NOMO-1 treated with dmso at 0.1 percent for 144 hours (cell line): ENCODE measurements at regions not wholly inside any gene's neighbourhood (a gene's known extent, or its start where the extent isn't known, plus 50 kb on each side); places are given as distances from the start of the nearest gene placed in this dataset.
"Not testable (repeated sequence)": the region's sequence is repeated elsewhere in the genome, so short reads cannot be mapped to it uniquely, and the experiment has no call there.

ENCODE experiments used
- DNase-seq: peaks from one replicate; lab custom pipeline; 2025; ENCODE audit not compliant: unreplicated experiment; lab: John Stamatoyannopoulos, UW

DNA sequence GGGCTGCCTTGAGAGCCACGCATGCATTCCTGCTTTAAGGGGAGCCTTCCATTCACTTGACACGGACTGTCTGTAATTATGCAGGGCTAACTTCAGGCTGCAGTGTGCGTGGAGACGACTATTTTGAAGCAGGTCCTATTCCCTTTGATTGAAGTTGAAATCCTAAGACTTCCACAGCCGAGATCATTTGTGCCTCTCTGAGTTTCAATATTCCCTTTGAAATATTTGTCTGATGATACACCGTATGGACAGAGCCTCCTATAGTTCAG, 585.2 kb downstream of the TTLL7 start:
- DNase-seq, result not testable (repeated sequence)

DNA sequence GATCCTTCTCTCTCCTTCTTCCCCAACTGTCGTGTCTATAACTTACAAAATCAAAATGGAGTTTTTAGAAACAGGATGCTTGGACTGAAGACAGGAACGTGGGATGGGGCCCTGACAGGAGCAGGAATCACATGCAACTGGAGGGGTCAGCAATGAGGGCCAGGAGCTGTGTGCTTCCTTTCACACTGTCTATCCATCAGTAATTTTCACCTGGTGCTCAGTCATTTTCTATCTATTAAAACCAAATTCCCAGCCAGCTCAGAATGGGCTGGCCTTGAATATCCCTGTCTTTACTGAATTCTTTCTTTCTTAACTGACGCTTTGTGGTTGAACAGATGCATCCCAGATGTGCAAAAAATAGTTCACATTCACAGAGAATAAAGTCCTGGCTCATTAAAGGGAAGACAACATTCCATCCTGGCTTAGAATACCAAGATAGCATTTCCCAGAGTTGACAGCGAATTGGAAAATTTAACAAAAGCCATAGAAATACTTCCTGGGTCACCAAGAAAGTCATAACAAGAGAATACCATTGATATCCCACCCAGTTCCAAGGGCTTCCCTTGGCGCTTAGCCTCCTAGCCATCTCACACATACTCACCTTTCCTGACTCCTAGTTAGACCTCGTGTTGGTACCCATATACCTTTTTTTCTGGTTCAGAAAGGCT, 588.1 kb downstream of the TTLL7 start:
- not testable (repeated sequence) for DNase-seq

DNA sequence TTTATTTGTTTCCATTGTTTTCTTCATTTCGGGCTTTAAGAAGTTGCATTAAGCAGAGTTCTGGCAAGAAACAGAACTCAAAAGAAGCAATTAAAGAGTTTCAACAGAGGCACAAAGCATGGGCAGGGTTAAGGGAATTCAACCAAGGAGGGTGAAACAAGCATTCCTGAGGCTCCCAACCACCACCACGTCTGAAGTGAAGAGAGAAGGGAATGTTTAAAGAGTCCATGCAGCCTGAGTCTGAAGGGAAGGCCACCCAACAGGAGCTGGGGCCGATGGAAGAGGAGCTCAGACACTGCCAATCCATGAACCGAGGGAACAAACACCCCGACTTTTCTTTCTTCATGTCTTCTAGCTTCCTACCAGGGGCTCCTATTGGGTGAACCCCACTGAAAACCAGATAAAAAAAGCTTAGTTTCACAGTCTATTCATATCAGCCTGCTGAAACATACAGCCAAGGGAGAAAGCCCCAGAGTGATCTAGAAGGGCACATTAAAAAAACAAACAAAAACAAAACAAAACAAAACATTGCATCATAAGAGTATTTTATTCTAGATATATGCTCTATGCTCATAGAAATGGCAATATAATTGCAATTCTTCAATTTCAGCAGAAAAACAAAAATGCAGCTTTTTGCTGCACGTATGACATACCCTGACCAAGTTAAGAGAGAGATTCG, 592.1 kb downstream of the TTLL7 start:
- DNase-seq, result not testable (repeated sequence)

DNA sequence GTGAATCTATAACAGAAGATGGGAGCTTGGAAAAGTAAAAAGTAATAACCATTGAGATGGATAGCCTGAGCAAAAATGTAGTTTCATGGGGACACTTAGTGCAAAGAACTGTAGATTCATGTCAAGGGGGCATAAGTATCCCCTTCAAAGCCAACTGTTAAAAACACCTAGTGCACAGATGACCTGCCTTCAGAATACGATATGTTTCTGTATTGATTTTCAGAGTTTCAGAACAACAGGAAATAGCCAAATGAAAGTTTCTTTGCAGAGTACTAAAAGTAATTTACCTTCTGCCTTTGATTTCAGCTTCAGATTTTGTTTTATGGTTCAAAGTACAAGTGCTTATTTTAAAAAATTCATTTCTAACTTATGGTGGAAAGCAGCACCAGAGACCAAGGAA, 593.1 kb downstream of the TTLL7 start:
- DNase-seq, result not testable (repeated sequence)

DNA sequence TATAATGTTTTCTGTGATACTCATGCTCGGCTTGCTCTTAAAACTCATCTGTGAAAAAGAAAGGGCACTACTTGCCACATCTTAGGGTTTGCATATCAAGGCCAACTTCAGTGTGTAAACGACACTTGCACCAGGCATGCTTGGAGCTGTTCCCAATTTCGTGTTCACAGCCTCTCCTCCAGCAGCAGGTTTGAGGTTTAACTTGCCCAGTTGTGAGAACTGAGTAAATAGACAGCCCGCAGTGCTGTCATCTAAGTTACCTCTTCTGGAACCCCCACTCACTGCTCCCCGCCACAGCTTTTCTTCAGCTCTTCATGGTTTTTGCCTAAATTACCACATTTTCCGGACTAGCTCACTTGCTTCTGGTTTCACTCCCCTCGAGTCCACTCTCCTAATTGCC, 595.4 kb downstream of the TTLL7 start:
- DNase-seq, result not testable (repeated sequence)

DNA sequence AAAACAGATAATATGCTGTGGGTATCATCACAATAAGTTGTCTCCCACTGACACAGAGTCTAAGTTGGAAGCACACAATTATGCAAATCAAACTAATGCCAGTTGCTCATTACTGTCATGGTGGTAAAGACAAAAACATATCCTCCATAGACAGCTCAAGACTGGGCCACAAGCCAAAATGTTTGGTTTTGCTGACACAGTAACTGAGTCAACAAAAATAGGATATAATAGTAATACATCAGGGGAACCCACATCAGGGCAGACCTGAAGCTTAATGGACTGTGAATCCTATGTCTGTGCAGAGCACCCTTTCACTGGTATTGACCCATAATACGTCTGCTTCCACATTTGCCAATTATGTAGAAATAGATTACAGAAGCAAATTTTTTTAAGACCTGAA, 597.8 kb downstream of the TTLL7 start:
- DNase-seq, result not testable (repeated sequence)

DNA sequence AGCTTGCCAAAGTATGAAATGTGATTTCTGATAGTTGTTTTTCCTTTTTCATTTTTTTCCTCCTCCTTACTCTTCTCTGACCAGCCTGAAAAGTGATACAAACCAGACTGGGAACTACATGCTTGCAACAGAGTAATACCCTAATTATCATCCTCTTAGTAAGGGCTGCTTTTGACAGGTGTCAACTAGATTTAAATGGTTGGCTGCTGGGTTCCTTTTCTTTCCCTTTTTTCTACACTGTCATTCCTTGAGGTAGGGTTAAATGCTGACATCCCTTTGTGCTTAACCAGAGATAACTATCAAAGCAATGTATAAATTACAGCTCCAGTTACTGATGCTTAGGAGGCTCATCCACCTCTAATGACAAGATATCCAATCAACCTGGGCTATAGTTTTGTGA, 598.8 kb downstream of the TTLL7 start:
- not testable (repeated sequence) for DNase-seq

DNA sequence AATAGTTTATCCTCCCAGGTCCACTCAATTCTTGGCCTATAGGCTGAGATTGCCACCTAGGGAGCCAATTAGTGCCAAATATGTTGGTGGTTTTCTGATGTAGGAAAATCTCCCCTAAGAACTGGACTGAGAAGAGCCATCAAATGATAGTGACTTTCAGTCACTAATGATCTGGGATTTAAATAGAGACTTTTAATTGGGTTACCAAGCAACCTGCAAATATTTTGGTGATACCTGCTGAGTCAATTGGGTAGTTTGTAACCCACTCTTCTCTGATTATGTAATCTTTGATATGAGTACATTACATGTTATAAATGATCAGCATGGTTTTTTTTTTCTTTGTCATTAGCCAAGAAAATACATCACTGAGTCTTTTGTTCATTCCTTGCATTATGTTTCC, 600.8 kb downstream of the TTLL7 start:
- not testable (repeated sequence) for DNase-seq

DNA sequence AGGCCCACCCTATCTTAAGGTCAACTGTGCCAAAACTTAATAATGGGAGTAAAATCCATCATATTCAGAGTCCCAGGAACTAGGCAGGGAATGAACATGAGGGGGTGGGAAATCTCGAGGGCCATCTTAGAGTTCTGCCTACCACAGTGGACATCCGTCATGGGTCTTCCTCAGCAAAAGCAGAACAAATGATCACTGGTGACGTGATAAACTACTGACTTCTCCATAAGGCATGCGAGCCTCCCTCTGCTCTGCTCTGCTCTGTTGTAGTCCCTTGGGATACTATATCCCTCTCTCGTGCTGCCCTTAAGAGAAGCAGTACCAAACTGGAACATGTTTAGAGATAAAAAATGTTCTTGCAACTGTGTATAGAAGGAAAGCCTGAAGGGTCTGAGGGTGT, 603.8 kb downstream of the TTLL7 start:
- DNase-seq, result not testable (repeated sequence)

DNA sequence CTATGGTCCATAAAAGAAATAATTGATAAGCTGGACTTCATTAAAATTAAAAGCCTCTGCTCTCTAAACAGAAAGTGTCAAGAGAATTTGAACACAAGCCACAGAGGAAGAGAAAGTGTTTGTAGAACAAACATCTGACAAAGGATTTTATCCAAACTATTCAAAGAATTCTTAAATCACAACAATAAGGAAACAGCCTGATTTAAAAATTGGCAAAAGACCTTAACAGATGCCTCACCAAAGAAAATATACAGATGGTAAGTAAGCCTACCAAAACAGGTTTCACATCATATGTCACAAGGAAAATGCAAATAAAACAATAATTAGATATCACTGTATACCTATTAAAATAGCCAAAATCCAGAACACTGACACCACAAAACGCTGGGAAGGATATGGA, 612.0 kb downstream of the TTLL7 start:
- not testable (repeated sequence) for DNase-seq

DNA sequence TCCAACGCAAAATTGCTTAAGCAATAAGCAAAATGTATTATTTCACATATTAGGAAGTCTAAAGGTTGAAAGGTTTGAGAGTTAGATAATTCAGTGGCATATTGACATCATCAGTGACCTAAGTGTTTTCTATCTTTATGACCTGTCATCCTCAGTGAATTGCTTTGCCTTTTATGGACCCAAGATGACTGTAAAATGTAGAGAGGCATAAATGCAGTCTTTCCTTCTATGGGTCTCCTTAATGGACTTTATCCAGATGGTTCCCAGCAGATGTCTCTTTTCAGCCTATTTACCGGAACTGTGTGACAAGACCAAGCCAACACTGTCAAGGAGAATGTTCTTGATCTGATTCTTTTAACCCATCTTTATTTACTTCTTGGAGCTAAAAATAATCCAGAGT, 615.8 kb downstream of the TTLL7 start:
- DNase-seq, result not testable (repeated sequence)

DNA sequence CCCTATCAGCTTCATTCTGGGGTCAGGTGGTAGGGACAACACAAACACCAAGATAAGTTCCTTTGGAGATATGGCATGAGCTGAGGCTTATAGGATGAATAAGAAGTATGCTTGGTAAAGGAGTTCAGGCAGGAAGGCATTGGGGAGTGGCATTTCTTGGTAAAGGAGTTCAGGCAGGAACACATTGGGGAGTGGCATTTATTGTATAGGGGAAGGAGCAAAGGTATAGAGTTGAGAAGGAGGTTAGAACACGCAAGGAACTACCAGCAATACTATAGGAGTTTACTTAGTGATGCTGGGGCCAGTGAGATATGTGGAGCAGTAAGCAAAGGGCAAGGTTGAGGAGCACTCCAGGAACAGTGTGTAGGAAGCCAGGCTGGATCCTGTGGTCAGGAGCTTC, 625.9 kb downstream of the TTLL7 start:
- not testable (repeated sequence) for DNase-seq

DNA sequence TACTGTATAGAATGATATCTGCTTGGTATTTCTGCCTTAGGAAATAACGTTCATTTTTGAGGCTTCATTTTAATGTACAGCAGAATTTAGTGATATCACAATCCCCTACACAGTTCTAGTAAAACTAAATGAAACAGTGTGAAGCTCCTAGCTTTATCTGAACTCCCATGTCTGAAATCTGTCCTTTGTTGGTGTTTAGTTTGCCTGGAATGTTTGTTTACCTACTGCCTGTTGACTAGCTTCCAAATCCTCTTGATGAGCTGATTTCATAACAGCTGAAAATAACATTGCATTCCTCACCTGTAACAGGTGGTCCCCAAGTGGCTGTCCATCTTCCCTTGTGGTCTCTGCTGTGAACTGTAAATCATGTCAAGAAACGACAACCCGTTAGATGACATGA, 629.1 kb downstream of the TTLL7 start:
- not testable (repeated sequence) for DNase-seq

DNA sequence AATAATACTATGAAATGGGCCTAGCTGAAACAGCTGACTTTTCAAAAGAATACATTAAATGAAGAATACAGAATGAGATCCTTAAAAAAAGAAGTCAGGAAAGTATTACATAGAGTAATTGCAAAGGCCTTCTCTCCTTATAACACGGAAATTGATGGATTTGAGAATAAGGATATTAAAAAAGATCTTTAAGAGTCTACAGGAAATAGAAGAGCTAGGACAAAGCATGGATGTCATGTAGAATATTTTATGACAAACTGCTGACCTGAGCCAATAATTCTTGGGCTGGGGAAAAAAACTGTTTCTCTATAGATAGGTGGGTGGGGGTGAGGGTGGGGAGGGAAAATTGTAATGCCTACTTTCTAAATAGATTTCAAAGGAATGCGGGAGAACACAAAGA, 633.6 kb downstream of the TTLL7 start:
- not testable (repeated sequence) for DNase-seq

DNA sequence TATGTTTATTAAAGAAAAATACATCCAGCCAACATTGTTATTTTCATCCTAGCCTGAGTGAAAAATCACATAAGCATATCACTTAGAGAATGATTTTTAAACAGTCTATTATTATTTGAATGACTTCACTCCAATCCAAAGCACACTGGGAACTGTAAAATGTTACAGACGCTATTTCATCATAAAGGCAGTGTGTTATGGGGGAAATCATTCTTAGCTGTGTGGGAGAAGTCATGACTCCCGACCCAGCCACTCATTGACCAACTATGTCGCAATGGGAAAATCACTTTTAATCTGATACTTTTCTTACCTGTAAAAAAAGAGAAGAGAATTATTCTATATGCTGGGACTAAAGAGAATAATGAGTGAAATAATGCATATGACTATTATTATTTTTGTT, 653.6 kb downstream of the TTLL7 start:
- DNase-seq, result not testable (repeated sequence)

DNA sequence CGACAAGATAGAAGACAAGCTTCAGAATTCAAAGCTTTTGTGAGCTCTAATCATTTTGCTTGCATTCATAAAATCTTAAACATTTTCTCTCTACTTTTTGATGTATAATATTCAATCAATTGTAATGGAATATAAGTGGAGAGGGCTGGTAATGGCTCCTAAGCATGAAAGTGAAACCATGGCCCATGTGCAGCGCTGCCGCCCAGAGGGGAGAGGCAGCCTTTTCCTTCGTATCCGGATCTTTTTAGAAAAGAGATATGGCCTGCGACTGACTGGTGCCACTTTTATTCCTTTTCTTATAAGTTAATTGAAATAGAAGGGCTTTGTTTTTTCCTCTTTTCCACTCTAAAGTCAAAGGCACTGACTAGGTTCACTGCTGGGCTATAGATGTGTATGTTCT, 655.2 kb downstream of the TTLL7 start:
- not testable (repeated sequence) for DNase-seq

DNA sequence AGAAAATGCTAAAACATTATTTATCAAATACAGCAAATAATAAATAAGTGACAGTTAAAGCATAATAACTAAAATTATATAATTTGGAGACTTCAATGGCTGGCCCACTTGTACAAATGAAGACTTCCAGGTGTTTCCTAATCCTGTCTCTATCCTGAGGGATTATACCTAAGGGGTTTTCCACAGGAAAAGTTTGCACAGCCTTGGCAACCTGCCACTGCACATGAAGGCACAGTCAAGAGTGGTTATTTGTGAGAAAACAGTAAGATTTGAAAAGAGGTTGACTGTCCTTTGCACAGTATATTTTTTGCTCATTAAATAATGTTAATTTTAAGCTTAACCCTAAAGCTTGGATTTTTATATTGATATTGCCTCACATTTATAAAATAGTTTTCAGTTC, 655.9 kb downstream of the TTLL7 start:
- DNase-seq, result not testable (repeated sequence)

DNA sequence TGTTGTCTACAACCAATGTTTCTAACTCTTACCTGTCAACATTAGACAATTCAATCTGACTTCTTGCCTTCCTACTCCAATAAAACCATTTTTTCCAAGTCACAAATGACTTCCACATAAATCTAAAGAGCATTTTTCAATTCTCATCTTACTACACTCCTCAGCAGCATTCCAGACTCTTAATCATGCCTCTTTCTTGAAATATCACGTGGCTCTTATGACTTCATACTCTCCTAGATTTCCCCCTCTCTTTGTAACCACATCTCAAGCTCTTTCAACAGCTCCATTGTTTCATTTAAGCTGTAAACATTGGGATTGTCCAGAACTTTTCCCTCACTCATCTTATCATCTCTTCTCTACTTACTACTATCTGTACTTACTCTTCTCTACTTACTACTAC, 666.6 kb downstream of the TTLL7 start:
- DNase-seq, result not testable (repeated sequence)

DNA sequence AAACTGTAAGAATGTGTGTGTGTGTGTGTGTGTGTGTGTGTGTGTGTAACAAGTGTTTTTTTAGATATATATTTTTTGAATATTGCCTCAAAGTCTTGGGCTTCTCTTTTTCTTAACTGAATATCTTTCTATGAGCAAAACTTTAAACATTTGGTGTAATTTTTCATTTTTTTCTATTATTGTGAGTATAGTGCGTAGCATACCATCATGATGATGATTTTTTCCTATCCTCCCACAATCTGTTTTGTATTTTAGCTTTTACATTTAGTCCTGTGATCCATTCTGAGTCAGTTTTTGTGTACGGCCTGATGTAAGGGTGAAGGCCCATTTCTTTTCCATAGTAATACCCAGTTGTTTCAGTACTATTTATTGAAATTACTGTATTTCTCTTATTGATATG, 680.6 kb downstream of the TTLL7 start:
- no peak for DNase-seq

DNA sequence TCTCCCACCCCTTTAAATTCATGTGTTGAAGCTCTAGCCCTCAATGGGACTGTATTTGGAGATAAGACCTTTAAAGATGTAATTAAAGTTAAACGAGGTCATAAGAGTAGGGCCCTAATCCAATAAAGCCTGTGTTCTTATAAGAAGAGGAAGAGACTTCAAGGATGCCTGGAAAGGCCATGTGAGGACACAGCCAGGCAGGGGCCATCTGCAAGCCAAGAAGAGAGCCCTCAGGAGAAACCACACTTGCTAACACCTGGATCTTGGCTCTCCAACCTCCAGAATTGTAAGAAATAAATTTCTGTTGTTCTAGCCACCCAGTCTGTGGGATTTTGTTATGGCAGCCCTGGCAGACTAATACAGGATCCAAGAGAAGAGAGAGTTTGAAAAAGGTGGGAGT, 683.5 kb downstream of the TTLL7 start:
- not testable (repeated sequence) for DNase-seq

DNA sequence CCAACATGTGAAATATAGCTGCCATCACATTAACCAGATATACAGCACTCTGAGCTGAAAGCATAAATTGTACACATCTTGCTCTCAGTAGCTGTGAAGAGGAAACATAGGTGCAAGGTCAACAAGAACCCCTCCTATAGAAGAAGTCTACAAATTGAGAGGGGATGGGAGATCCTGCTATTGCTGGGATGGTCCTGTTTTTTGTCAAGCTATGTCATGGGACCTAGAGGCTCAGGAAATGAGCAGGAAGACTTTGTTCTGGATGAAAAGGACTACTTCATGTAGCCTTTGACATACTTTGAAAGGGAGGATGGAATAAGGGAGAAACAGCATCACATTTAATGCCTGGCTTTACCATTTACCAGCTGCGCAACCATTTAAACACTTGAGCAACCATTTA, 688.8 kb downstream of the TTLL7 start:
- not testable (repeated sequence) for DNase-seq

DNA sequence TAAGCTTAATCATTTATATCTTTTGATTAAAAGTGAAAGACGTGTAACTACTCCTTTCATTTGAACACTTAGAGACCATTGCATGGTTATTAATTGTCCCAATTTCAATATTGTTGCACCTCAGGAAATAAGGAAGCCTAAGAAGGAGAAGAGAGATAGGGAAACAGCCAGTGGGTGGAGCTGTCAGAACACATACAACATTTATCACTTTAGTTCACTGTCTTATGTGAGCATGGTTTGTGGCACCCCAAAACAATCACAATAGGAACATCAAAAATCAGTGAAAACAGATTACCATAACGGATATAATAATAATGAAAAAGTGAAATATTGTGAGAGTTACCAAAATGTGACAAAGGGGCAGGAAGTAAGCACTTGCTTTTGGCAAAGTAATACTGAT, 689.9 kb downstream of the TTLL7 start:
- DNase-seq, result not testable (repeated sequence)

DNA sequence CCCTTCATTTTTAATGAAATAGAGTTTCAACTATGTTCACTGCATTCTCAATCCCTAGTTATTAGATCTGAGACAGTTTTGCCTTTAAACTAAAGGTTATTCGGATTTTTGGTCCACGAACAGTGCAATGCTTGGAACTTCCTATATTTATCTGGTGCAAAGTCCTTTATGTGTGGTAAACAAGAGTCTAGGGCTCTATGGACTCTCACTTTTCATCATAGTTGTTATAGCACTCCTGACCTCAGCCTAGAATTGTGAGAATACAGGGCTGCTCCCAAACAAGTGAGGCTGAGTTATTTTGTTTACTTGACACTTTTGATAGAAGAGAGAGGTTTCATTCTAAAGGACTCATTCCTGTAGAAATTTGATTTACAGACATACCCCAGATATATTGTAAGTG, 692.1 kb downstream of the TTLL7 start:
- not testable (repeated sequence) for DNase-seq
